Astrocyte (in vitro differentiated cells and primary cell): ENCODE measurements at regions not wholly inside any gene's neighbourhood (a gene's known extent, or its start where the extent isn't known, plus 50 kb on each side); places are given as distances from the start of the nearest gene placed in this dataset.

Experiments
- CTCF ChIP-seq: IDR thresholded peaks from 2 replicates; pipeline ENCODE4 v1.5.1; 2011; ENCODE audit warnings: low read depth, mild to moderate bottlenecking, inconsistent platforms, low read length, moderate library complexity; ENCODE audit not compliant: insufficient read depth
- EZH2 ChIP-seq: IDR thresholded peaks from 2 replicates; pipeline ENCODE4 v1.6.1; 2012; ENCODE audit warnings: mild to moderate bottlenecking, low read length, inconsistent platforms; ENCODE audit not compliant: insufficient read depth

- TF ChIP-seq EZH2, result no peak
- TF ChIP-seq CTCF, result no peak
Observed at GRCh38 chr7:53900856-53901528, 641.2 kb upstream of the VSTM2A start.
